ENCODE measurements at regions not wholly inside any gene's neighbourhood (a gene's known extent, or its start where the extent isn't known, plus 50 kb on each side); places are given as distances from the start of the nearest gene placed in this dataset.
"Not testable (repeated sequence)": the region's sequence is repeated elsewhere in the genome, so short reads cannot be mapped to it uniquely, and the experiment has no call there.

- H3K36me3 Mint-ChIP-seq (ENCODE audit: insufficient read depth) = no peaks in the 10 kb centered on the region
- H3K27ac Mint-ChIP-seq = no peak overlapping the region
- no peak for DNase-seq (ENCODE audit: low spot score, unreplicated experiment)
- H3K9me3 Mint-ChIP-seq (ENCODE audit: low read depth) = no peaks in the 10 kb centered on the region
- peaks cover 35% of the 10 kb centered on the region for H3K27me3 Mint-ChIP-seq
- no peak overlapping the region for H3K4me3 Mint-ChIP-seq (ENCODE audit: low read depth)
- TF ChIP-seq CTCF (IDR thresholded peaks at IDR 0.05; ENCODE audit: unreplicated experiment) = no peak
- H3K4me1 Mint-ChIP-seq (ENCODE audit: low read depth) = peaks cover 5% of the 10 kb centered on the region
Measured at GRCh38 chr6:51214442-51214841, 395.8 kb downstream of the TFAP2B start.

- Mint-ChIP-seq H3K27ac (no peak overlapping the region), H3K4me1 (ENCODE audit: low read depth) (peaks cover 5% of the 10 kb centered on the region), H3K4me3 (ENCODE audit: low read depth) (no peak overlapping the region), H3K36me3 (ENCODE audit: insufficient read depth) (no peaks in the 10 kb centered on the region), H3K27me3 (peaks cover 30% of the 10 kb centered on the region), H3K9me3 (ENCODE audit: low read depth) (no peaks in the 10 kb centered on the region)
- no peak for DNase-seq (ENCODE audit: low spot score, unreplicated experiment)
- TF ChIP-seq CTCF (IDR thresholded peaks at IDR 0.05; ENCODE audit: unreplicated experiment) = no peak
Measured at GRCh38 chr6:51218181-51218580, 399.5 kb downstream of the TFAP2B start.

GRCh38 chr6:51224580-51225240 lies 406.0 kb downstream of the TFAP2B start:
- not testable (repeated sequence) for H3K27me3 Mint-ChIP-seq; H3K4me1 Mint-ChIP-seq (ENCODE audit: low read depth); H3K4me3 Mint-ChIP-seq (ENCODE audit: low read depth); H3K36me3 Mint-ChIP-seq (ENCODE audit: insufficient read depth); H3K27ac Mint-ChIP-seq; DNase-seq (ENCODE audit: low spot score, unreplicated experiment)
- H3K9me3 Mint-ChIP-seq (ENCODE audit: low read depth) = peaks cover 14% of the 10 kb centered on the region

GRCh38 chr6:51241376-51241775 lies 422.7 kb downstream of the TFAP2B start:
- TF ChIP-seq CTCF (IDR thresholded peaks at IDR 0.05; ENCODE audit: unreplicated experiment) = no peak
- no peak for DNase-seq (ENCODE audit: low spot score, unreplicated experiment)
- Mint-ChIP-seq H3K27me3 (no peaks in the 10 kb centered on the region), H3K4me3 (ENCODE audit: low read depth) (no peak overlapping the region), H3K9me3 (ENCODE audit: low read depth) (no peaks in the 10 kb centered on the region), H3K4me1 (ENCODE audit: low read depth) (no peaks in the 10 kb centered on the region), H3K27ac (no peak overlapping the region), H3K36me3 (ENCODE audit: insufficient read depth) (no peaks in the 10 kb centered on the region)

GRCh38 chr6:51249798-51250197 lies 431.1 kb downstream of the TFAP2B start:
- Mint-ChIP-seq H3K4me3 (ENCODE audit: low read depth) (no peak overlapping the region), H3K27ac (no peak overlapping the region), H3K4me1 (ENCODE audit: low read depth) (no peaks in the 10 kb centered on the region), H3K36me3 (ENCODE audit: insufficient read depth) (no peaks in the 10 kb centered on the region), H3K9me3 (ENCODE audit: low read depth) (peaks cover 3% of the 10 kb centered on the region), H3K27me3 (no peaks in the 10 kb centered on the region)
- DNase-seq (ENCODE audit: low spot score, unreplicated experiment) = no peak
- no peak for TF ChIP-seq CTCF (IDR thresholded peaks at IDR 0.05; ENCODE audit: unreplicated experiment)

GRCh38 chr6:51250317-51250716 lies 431.6 kb downstream of the TFAP2B start:
- no peak for TF ChIP-seq CTCF (IDR thresholded peaks at IDR 0.05; ENCODE audit: unreplicated experiment)
- Mint-ChIP-seq H3K4me3 (ENCODE audit: low read depth) (no peak overlapping the region), H3K9me3 (ENCODE audit: low read depth) (peaks cover 3% of the 10 kb centered on the region), H3K4me1 (ENCODE audit: low read depth) (no peaks in the 10 kb centered on the region), H3K36me3 (ENCODE audit: insufficient read depth) (no peaks in the 10 kb centered on the region), H3K27me3 (no peaks in the 10 kb centered on the region), H3K27ac (no peak overlapping the region)
- no peak for DNase-seq (ENCODE audit: low spot score, unreplicated experiment)
